WTC11 (cell line): ENCODE measurements at regions not wholly inside any gene's neighbourhood (a gene's known extent, or its start where the extent isn't known, plus 50 kb on each side); places are given as distances from the start of the nearest gene placed in this dataset.

Source experiments
- ATAC-seq: fragments of 200-7000 bp; cut with Tn5 transposase; 2 replicates; pipeline ENCODE4 v1.10.0; 2021; ENCODE audit warnings: mild to moderate bottlenecking, moderate library complexity
- CTCF ChIA-PET: fragments of 300-600 bp; sonication (Branson Sonifier 250); formaldehyde crosslinking; loops from one replicate; lab custom pipeline; 2021; ENCODE audit warnings: antibody characterized with exemption; lab: Charles Lee
- POLR2A ChIA-PET: fragments of 350-600 bp; sonication (Branson Sonifier 250); formaldehyde crosslinking; loops from one replicate; lab custom pipeline; 2021; ENCODE audit warnings: antibody characterized with exemption; lab: Charles Lee
- DNase-seq: peaks from one replicate; pipeline ENCODE4 v3.0.0; 2021; ENCODE audit warnings: low spot score
- H3K27ac Mint-ChIP-seq: 2 replicates; pipeline ENCODE4 v1.8.0; 2021; ENCODE audit warnings: mixed read lengths
- H3K27me3 Mint-ChIP-seq: 2 replicates; pipeline ENCODE4 v1.8.0; 2021; ENCODE audit warnings: low read depth, mild to moderate bottlenecking, moderate library complexity, mixed read lengths
- H3K36me3 Mint-ChIP-seq: 2 replicates; pipeline ENCODE4 v1.8.0; 2021; ENCODE audit warnings: mixed read lengths
- H3K4me1 Mint-ChIP-seq: 2 replicates; pipeline ENCODE4 v1.8.0; 2022; ENCODE audit warnings: mixed read lengths
- H3K4me3 Mint-ChIP-seq: 2 replicates; pipeline ENCODE4 v1.8.0; 2021; ENCODE audit warnings: mild to moderate bottlenecking, moderate library complexity, mixed read lengths
- H3K9me3 Mint-ChIP-seq: 2 replicates; pipeline ENCODE4 v1.8.0; 2021; ENCODE audit warnings: mixed read lengths
- ARID4B ChIP-seq: sonication (generic); formaldehyde crosslinking; IDR thresholded peaks from 2 replicates; pipeline ENCODE4 v1.8.0; 2023; ENCODE audit warnings: missing genetic modification reagents, mild to moderate bottlenecking, borderline replicate concordance
- E2F1 ChIP-seq: sonication (generic); formaldehyde crosslinking; IDR thresholded peaks from 2 replicates; pipeline ENCODE4 v1.8.0; 2022; ENCODE audit warnings: mild to moderate bottlenecking, missing genetic modification reagents
- EMX1 ChIP-seq: fragments of 250-450 bp; sonication (Bioruptor Pico); IDR thresholded peaks from 2 replicates; pipeline ENCODE4 v1.8.0; 2021; ENCODE audit warnings: mild to moderate bottlenecking
- ERG ChIP-seq: fragments of 250-450 bp; sonication (Bioruptor Pico); IDR thresholded peaks from 2 replicates; pipeline ENCODE4 v1.8.0; 2021; ENCODE audit warnings: mild to moderate bottlenecking
- FOXP4 ChIP-seq: sonication (generic); formaldehyde crosslinking; IDR thresholded peaks from 2 replicates; pipeline ENCODE4 v1.8.0; 2022; ENCODE audit warnings: mild to moderate bottlenecking, missing genetic modification reagents
- GABPB1 ChIP-seq: sonication (generic); formaldehyde crosslinking; IDR thresholded peaks from 2 replicates; pipeline ENCODE4 v1.8.1; 2023; ENCODE audit warnings: mild to moderate bottlenecking, missing genetic modification reagents
- JAZF1 ChIP-seq: fragments of 250-450 bp; sonication (Bioruptor Pico); IDR thresholded peaks from 2 replicates; pipeline ENCODE4 v1.9.0; 2021; ENCODE audit warnings: moderate library complexity, mild to moderate bottlenecking, inconsistent platforms
- NFYB ChIP-seq: sonication (generic); formaldehyde crosslinking; conservative IDR thresholded peaks from 2 replicates; pipeline ENCODE4 v1.8.0; 2022; ENCODE audit warnings: low read depth, missing genetic modification reagents
- NR1H2 ChIP-seq: sonication (generic); formaldehyde crosslinking; IDR thresholded peaks from 2 replicates; pipeline ENCODE4 v1.9.0; 2021; ENCODE audit warnings: mild to moderate bottlenecking, moderate library complexity, missing genetic modification reagents
- OVOL2 ChIP-seq: fragments of 250-450 bp; sonication (Bioruptor Pico); IDR thresholded peaks from 2 replicates; pipeline ENCODE4 v1.9.0; 2021; ENCODE audit warnings: mild to moderate bottlenecking, borderline replicate concordance
- PRRX2 ChIP-seq: fragments of 250-450 bp; sonication (Bioruptor Pico); IDR thresholded peaks from 2 replicates; pipeline ENCODE4 v1.8.0; 2021; ENCODE audit warnings: mild to moderate bottlenecking
- RORB ChIP-seq: fragments of 250-450 bp; sonication (Bioruptor Pico); IDR thresholded peaks from 2 replicates; pipeline ENCODE4 v1.9.0; 2021; ENCODE audit warnings: mild to moderate bottlenecking
- TCF7 ChIP-seq: sonication (generic); formaldehyde crosslinking; IDR thresholded peaks from 2 replicates; pipeline ENCODE4 v1.8.0; 2022; ENCODE audit warnings: mild to moderate bottlenecking, low read depth, missing genetic modification reagents, moderate library complexity
- TEAD1 ChIP-seq: sonication (generic); formaldehyde crosslinking; IDR thresholded peaks from 2 replicates; pipeline ENCODE4 v1.8.0; 2022; ENCODE audit warnings: mild to moderate bottlenecking, missing genetic modification reagents
- TP53 ChIP-seq: sonication (generic); formaldehyde crosslinking; IDR thresholded peaks from 2 replicates; pipeline ENCODE4 v1.8.1; 2023; ENCODE audit warnings: mild to moderate bottlenecking, missing genetic modification reagents
- ZBTB21 ChIP-seq: sonication (generic); formaldehyde crosslinking; IDR thresholded peaks from 2 replicates; pipeline ENCODE4 v1.8.1; 2023; ENCODE audit warnings: mild to moderate bottlenecking, missing genetic modification reagents, borderline replicate concordance
- ZNF263 ChIP-seq: sonication (generic); formaldehyde crosslinking; IDR thresholded peaks from 2 replicates; pipeline ENCODE4 v1.8.1; 2022; ENCODE audit warnings: low read depth, mild to moderate bottlenecking, moderate library complexity, missing genetic modification reagents
- ZNF671 ChIP-seq: fragments of 250-450 bp; sonication (Bioruptor Pico); IDR thresholded peaks from 2 replicates; pipeline ENCODE4 v1.8.0; 2021; ENCODE audit warnings: mild to moderate bottlenecking

- CTCF ChIA-PET = no interaction called here
- no peak overlapping the region for H3K4me3 Mint-ChIP-seq
- H3K9me3 Mint-ChIP-seq = peaks cover 13% of the 10 kb centered on the region
- no peak for DNase-seq
- H3K4me1 Mint-ChIP-seq = peaks cover 6% of the 10 kb centered on the region
- POLR2A ChIA-PET = no interaction called here
- no peak for TF ChIP-seq JAZF1 (CRISPR knock-in tag)
- TF ChIP-seq OVOL2 = no peak
- TF ChIP-seq PRRX2 (CRISPR knock-in tag) = no peak
- TF ChIP-seq RORB (CRISPR knock-in tag) = no peak
- no peak for TF ChIP-seq TP53
- TF ChIP-seq ZNF263 = no peak
- no peak for TF ChIP-seq GABPB1
- no peak for TF ChIP-seq TEAD1 (CRISPR knock-in tag)
- TF ChIP-seq E2F1 (CRISPR knock-in tag) = no peak
- no peak for TF ChIP-seq EMX1 (CRISPR knock-in tag)
- no peak for TF ChIP-seq ZNF671 (CRISPR knock-in tag)
- TF ChIP-seq NR1H2 (CRISPR knock-in tag) = no peak
- TF ChIP-seq ERG (CRISPR knock-in tag) = no peak
- no peak for TF ChIP-seq NFYB (CRISPR knock-in tag)
- no peak for TF ChIP-seq FOXP4 (CRISPR knock-in tag)
- no peak for TF ChIP-seq ZBTB21 (CRISPR knock-in tag)
- H3K27me3 Mint-ChIP-seq = no peaks in the 10 kb centered on the region
- H3K36me3 Mint-ChIP-seq = no peaks in the 10 kb centered on the region
- H3K27ac Mint-ChIP-seq = no peak overlapping the region
- ATAC-seq = peak; percentile 65
These were observed 504.3 kb upstream of the ATXN8OS start for GRCh38 chr13:69603144-69603853.

- TF ChIP-seq ARID4B (CRISPR knock-in tag) = no peak
- TF ChIP-seq TCF7 (CRISPR knock-in tag) = no peak
- ATAC-seq (no peak), DNase-seq (no peak)
- peaks cover 6% of the 10 kb centered on the region for H3K4me1 Mint-ChIP-seq
- ChIA-PET POLR2A (no interaction called here), CTCF (no interaction called here)
- peaks cover 13% of the 10 kb centered on the region for H3K9me3 Mint-ChIP-seq
- no peaks in the 10 kb centered on the region for H3K27me3 Mint-ChIP-seq
- no peak overlapping the region for H3K27ac Mint-ChIP-seq
- H3K4me3 Mint-ChIP-seq = no peak overlapping the region
- no peaks in the 10 kb centered on the region for H3K36me3 Mint-ChIP-seq
These were observed 506.0 kb upstream of the ATXN8OS start for GRCh38 chr13:69601661-69602060.
